H1 (cell line): ENCODE measurements at regions not wholly inside any gene's neighbourhood (a gene's known extent, or its start where the extent isn't known, plus 50 kb on each side); places are given as distances from the start of the nearest gene placed in this dataset.

ENCODE experiments used
- CTCF ChIA-PET: fragments of 300-600 bp; sonication (Branson Sonifier 250); formaldehyde crosslinking; loops from one replicate; lab custom pipeline; 2021; ENCODE audit not compliant: partially characterized antibody; lab: Charles Lee
- POLR2A ChIA-PET: fragments of 300-600 bp; sonication (Branson Sonifier 250); formaldehyde crosslinking; loops from one replicate; lab custom pipeline; 2021; ENCODE audit warnings: inconsistent platforms; ENCODE audit not compliant: partially characterized antibody; lab: Charles Lee
- DNase-seq, 2 experiments: peaks; one replicate each; pipeline versions ENCODE4 v3.0.0 to v3.0.0-alpha.2; 2010 to 2022; ENCODE audit warnings: low spot score in 2 of 2, low read depth in 1 of 2, mixed read lengths in 1 of 2
- FAIRE-seq: peaks from 2 replicates; lab custom pipeline; 2011; peaks lifted over from hg19 to GRCh38; lab: Jason Lieb, UNC
- H2AFZ ChIP-seq: 2 replicates; pipeline ENCODE4 v1.8.1; 2012; ENCODE audit warnings: low read length, inconsistent platforms
- H2AK5ac ChIP-seq: 2 replicates; pipeline ENCODE4 v1.6.1; 2013; ENCODE audit warnings: low read depth, low read length
- H2BK120ac ChIP-seq: replicated peaks from 2 replicates; pipeline ENCODE3; 2013; ENCODE audit warnings: low read depth, low read length, inconsistent platforms
- H2BK12ac ChIP-seq: 2 replicates; pipeline ENCODE4 v1.6.1; 2013; ENCODE audit warnings: low read depth, low read length
- H2BK15ac ChIP-seq: 2 replicates; pipeline ENCODE4 v1.6.1; 2013; ENCODE audit warnings: low read length
- H2BK20ac ChIP-seq: 2 replicates; pipeline ENCODE4 v1.6.1; 2013; ENCODE audit warnings: low read length
- H2BK5ac ChIP-seq: 2 replicates; pipeline ENCODE4 v1.6.1; 2013; ENCODE audit warnings: low read depth, low read length
- H3K14ac ChIP-seq: 2 replicates; pipeline ENCODE4 v1.6.1; 2013; ENCODE audit warnings: inconsistent platforms; ENCODE audit not compliant: insufficient read length
- H3K18ac ChIP-seq: 2 replicates; pipeline ENCODE4 v1.6.1; 2013; ENCODE audit warnings: low read length; ENCODE audit errors: extremely low read depth
- H3K23ac ChIP-seq: 2 replicates; pipeline ENCODE4 v1.6.1; 2013; ENCODE audit warnings: inconsistent platforms; ENCODE audit not compliant: insufficient read length
- H3K23me2 ChIP-seq: 2 replicates; pipeline ENCODE4 v1.6.1; 2013; ENCODE audit warnings: low read depth, low read length
- H3K27ac ChIP-seq: 2 replicates; pipeline ENCODE4 v1.6.1; 2011; ENCODE audit warnings: low read depth, low read length, inconsistent platforms
- H3K27me3 ChIP-seq, 4 experiments: replicated peaks in 1 of 4; 1 replicate in 1 of 4; 2 replicates in 3 of 4; pipeline versions ENCODE4 v1.6.1 to v1.8.1; 2011 to 2013; ENCODE audit warnings: low read length in 3 of 4, mild to moderate bottlenecking in 3 of 4, inconsistent platforms in 2 of 4, mixed read lengths in 2 of 4, moderate library complexity in 1 of 4; ENCODE audit not compliant: control insufficient read depth in 3 of 4, insufficient read depth in 3 of 4; ENCODE audit errors: extremely low read depth in 1 of 4
- H3K36me3 ChIP-seq, 4 experiments: 2 replicates each; pipeline versions ENCODE4 v1.6.1 to v1.8.1; 2011 to 2013; ENCODE audit warnings: mild to moderate bottlenecking in 4 of 4, low read length in 3 of 4, moderate library complexity in 2 of 4, control low read depth in 1 of 4, inconsistent platforms in 1 of 4; ENCODE audit not compliant: insufficient read depth in 4 of 4, control insufficient read depth in 2 of 4
- H3K4ac ChIP-seq: replicated peaks from 2 replicates; pipeline ENCODE3; 2013; ENCODE audit warnings: low read length, low read depth, mixed read lengths, inconsistent platforms; ENCODE audit not compliant: insufficient read length
- H3K4me1 ChIP-seq, 4 experiments: replicated peaks in 1 of 4; 1 replicate in 1 of 4; 2 replicates in 3 of 4; pipeline versions ENCODE4 v1.6.1 to v1.8.1; 2011 to 2013; ENCODE audit warnings: low read length in 3 of 4, inconsistent platforms in 2 of 4, mixed read lengths in 1 of 4; ENCODE audit not compliant: insufficient read depth in 4 of 4, control insufficient read depth in 3 of 4
- H3K4me2 ChIP-seq, 2 experiments: 2 replicates each; pipeline versions ENCODE4 v1.6.1 to v1.8.1; 2011 to 2013; ENCODE audit warnings: low read depth in 2 of 2, low read length in 2 of 2, control low read depth in 1 of 2, inconsistent platforms in 1 of 2, mild to moderate bottlenecking in 1 of 2; ENCODE audit not compliant: insufficient read depth in 1 of 2
- H3K4me3 ChIP-seq, 4 experiments: fragments of 200-600, 300-600 bp in 1 of 4; sonication (generic), shearing (Covaris generic), sonication (Bioruptor Twin) in 1 of 4; 2 replicates each; pipeline versions ENCODE4 v1.5.1 to v1.8.1; 2011 to 2016; ENCODE audit warnings: low read length in 4 of 4, low read depth in 3 of 4, control low read depth in 2 of 4, inconsistent platforms in 2 of 4, mild to moderate bottlenecking in 2 of 4, mixed read lengths in 1 of 4, moderate library complexity in 1 of 4; ENCODE audit not compliant: insufficient read depth in 2 of 4; ENCODE audit errors: extremely low read depth in 1 of 4
- H3K56ac ChIP-seq: replicated peaks from 2 replicates; pipeline ENCODE3; 2013; ENCODE audit warnings: low read depth, mild to moderate bottlenecking, mixed read lengths, low read length, inconsistent platforms; ENCODE audit not compliant: insufficient read length
- H3K79me1 ChIP-seq: 2 replicates; pipeline ENCODE4 v1.6.1; 2013; ENCODE audit warnings: low read depth, low read length, control low read depth
- H3K79me2 ChIP-seq, 2 experiments: 2 replicates each; pipeline versions ENCODE4 v1.6.1 to v1.8.1; 2012 to 2013; ENCODE audit warnings: low read length in 2 of 2, mild to moderate bottlenecking in 2 of 2, inconsistent platforms in 1 of 2; ENCODE audit not compliant: insufficient read depth in 2 of 2, control insufficient read depth in 1 of 2
- H3K9ac ChIP-seq, 4 experiments: replicated peaks in 1 of 4; 1 replicate in 1 of 4; 2 replicates in 3 of 4; pipeline versions ENCODE4 v1.6.1 to v1.8.1; 2011 to 2013; ENCODE audit warnings: low read depth in 3 of 4, low read length in 3 of 4, control low read depth in 2 of 4, mild to moderate bottlenecking in 2 of 4, moderate library complexity in 2 of 4, inconsistent platforms in 1 of 4; ENCODE audit errors: extremely low read depth in 1 of 4
- H3K9me3 ChIP-seq, 2 experiments: 2 replicates each; pipeline versions ENCODE4 v1.6.1 to v1.8.1; 2012 to 2013; ENCODE audit warnings: mild to moderate bottlenecking in 2 of 2, moderate library complexity in 2 of 2, control low read depth in 1 of 2, inconsistent platforms in 1 of 2, low read depth in 1 of 2, low read length in 1 of 2, mixed read lengths in 1 of 2; ENCODE audit not compliant: insufficient read depth in 2 of 2
- H4K20me1 ChIP-seq, 2 experiments: replicated peaks in 1 of 2; 2 replicates each; pipeline versions ENCODE3 to v1.8.1; 2011 to 2013; ENCODE audit warnings: inconsistent platforms in 2 of 2, low read length in 2 of 2, mild to moderate bottlenecking in 1 of 2; ENCODE audit not compliant: insufficient read depth in 2 of 2, control insufficient read depth in 1 of 2
- H4K5ac ChIP-seq: 2 replicates; pipeline ENCODE4 v1.6.1; 2013; ENCODE audit warnings: low read length, low read depth, mixed read lengths, inconsistent platforms; ENCODE audit not compliant: insufficient read length
- H4K8ac ChIP-seq: 2 replicates; pipeline ENCODE4 v1.8.0; 2013; ENCODE audit warnings: mild to moderate bottlenecking, moderate library complexity, low read length, inconsistent platforms; ENCODE audit not compliant: insufficient read depth; ENCODE audit errors: extremely low read depth
- H4K91ac ChIP-seq: replicated peaks from 2 replicates; pipeline ENCODE3; 2013; ENCODE audit warnings: low read length, mixed read lengths, inconsistent platforms; ENCODE audit not compliant: insufficient read length
- CBX8 ChIP-seq: fragments of 300-800, 300-1000 bp; sonication (generic); IDR thresholded peaks from 2 replicates; pipeline ENCODE4 v1.7.1; 2016; ENCODE audit warnings: low read depth, low read length, borderline replicate concordance
- CEBPB ChIP-seq: IDR thresholded peaks from 2 replicates; pipeline ENCODE4 v1.6.1; 2012; ENCODE audit warnings: low read depth, low read length
- CREB1 ChIP-seq: IDR thresholded peaks from 2 replicates; pipeline ENCODE4 v1.6.1; 2012; ENCODE audit warnings: inconsistent platforms
- EP300 ChIP-seq, 2 experiments: IDR thresholded peaks; 1 replicate in 1 of 2; 2 replicates in 1 of 2; pipeline ENCODE4 v1.6.1; 2011 to 2012; ENCODE audit warnings: low read depth in 2 of 2, low read length in 2 of 2, mild to moderate bottlenecking in 2 of 2, borderline replicate concordance in 1 of 2, inconsistent platforms in 1 of 2, moderate library complexity in 1 of 2
- EZH2 ChIP-seq: fragments of 200-600 bp; sonication (generic); IDR thresholded peaks from 2 replicates; pipeline ENCODE4 v1.7.1; 2012; ENCODE audit warnings: low read depth, mild to moderate bottlenecking, moderate library complexity, low read length, inconsistent platforms; ENCODE audit not compliant: severe bottlenecking
- HDAC6 ChIP-seq: IDR thresholded peaks from one replicate; pipeline ENCODE4 v1.7.1; 2012; ENCODE audit warnings: low read depth, mild to moderate bottlenecking, inconsistent platforms, low read length, moderate library complexity
- RBBP5 ChIP-seq: IDR thresholded peaks from 2 replicates; pipeline ENCODE4 v1.7.1; 2012; ENCODE audit warnings: low read depth, mild to moderate bottlenecking, inconsistent platforms, low read length, moderate library complexity, borderline replicate concordance
- SIN3A ChIP-seq, 2 experiments: IDR thresholded peaks in 1 of 2; conservative IDR thresholded peaks in 1 of 2; 2 replicates each; pipeline ENCODE4 v1.6.1; 2011 to 2012; ENCODE audit warnings: low read length in 2 of 2, improper control_type of control experiment in 1 of 2, low read depth in 1 of 2, mild to moderate bottlenecking in 1 of 2
- SUZ12 ChIP-seq: fragments of 200-600 bp; sonication (generic); IDR thresholded peaks from 2 replicates; pipeline ENCODE4 v1.6.1; 2012; ENCODE audit warnings: mild to moderate bottlenecking, inconsistent platforms, low read length, moderate library complexity, mixed read lengths
- USF2 ChIP-seq: IDR thresholded peaks from 2 replicates; pipeline ENCODE4 v1.6.1; 2011; ENCODE audit warnings: low read length, improper control_type of control experiment
- WGBS, 2 experiments: shearing (Covaris generic) in 1 of 2; methylation state at CpG; one replicate each; pipeline versions ENCODE4 v1.1.6 to v1.1.7; 2013 to 2015; ENCODE audit warnings: low lambda C conversion rate in 2 of 2, mixed read lengths in 2 of 2, inconsistent platforms in 1 of 2, low coverage in 1 of 2, missing lambda C conversion rate in 1 of 2; ENCODE audit not compliant: insufficient replicate concordance in 2 of 2, insufficient coverage in 1 of 2, insufficient read length in 1 of 2; ENCODE audit errors: extremely low coverage in 1 of 2, missing lambda C conversion rate in 1 of 2; 5-methylcytosine and 5-hydroxymethylcytosine counted together

DNA sequence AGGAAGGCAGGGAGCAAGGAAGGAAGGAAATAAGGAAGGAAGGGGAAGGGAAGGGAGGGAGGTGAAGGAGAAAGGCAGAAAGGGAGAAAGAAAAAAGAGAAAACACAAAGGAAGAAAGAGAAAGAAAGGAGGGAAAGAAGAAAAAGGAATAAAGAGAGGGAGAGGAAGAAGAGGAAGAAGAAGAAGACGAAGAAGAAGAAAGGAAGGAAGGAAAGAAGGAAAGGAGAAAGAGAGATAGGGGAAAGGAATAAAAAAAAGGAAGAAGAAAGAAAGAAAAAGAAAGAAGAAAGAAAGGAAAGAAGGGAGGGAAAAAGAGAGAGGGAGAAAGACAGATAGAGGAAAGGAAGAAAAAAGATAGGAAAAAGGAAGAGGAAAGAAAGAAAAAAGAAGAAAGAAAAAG is 128.0 kb downstream of the MXRA5 start:
- H3K4me3 ChIP-seq, result no peak overlapping the region
- DNase-seq (no peak), FAIRE-seq (no peak)
- no peak overlapping the region for H4K8ac ChIP-seq
- no peak overlapping the region for H3K4me2 ChIP-seq
- H3K9ac ChIP-seq, result no peak overlapping the region
- H3K79me2 ChIP-seq, result no peaks in the 10 kb centered on the region
- H2AK5ac ChIP-seq, result no peak overlapping the region
- H3K14ac ChIP-seq, result no peak overlapping the region
- no peaks in the 10 kb centered on the region for H3K27me3 ChIP-seq
- no peak overlapping the region for H3K4ac ChIP-seq
- no peak overlapping the region for H2AFZ ChIP-seq
- no peak overlapping the region for H4K91ac ChIP-seq
- H3K9me3 ChIP-seq, result no peaks in the 10 kb centered on the region
- no peak for TF ChIP-seq SIN3A (conservative IDR thresholded peaks at IDR 0.05 in 1 of 2, IDR thresholded peaks at IDR 0.05 in 1 of 2; ENCODE audit: low read depth in 1 of 2, low read length in 2 of 2)
- TF ChIP-seq RBBP5, result no peak
- no peak for TF ChIP-seq EZH2
- TF ChIP-seq EP300 (IDR thresholded peaks at IDR 0.05; ENCODE audit: borderline replicate concordance in 1 of 2, low read depth in 2 of 2, low read length in 2 of 2), result no peak
- TF ChIP-seq USF2, result no peak
- no peak for TF ChIP-seq SUZ12
- TF ChIP-seq CBX8, result no peak
- no peak for TF ChIP-seq CREB1
- TF ChIP-seq HDAC6, result no peak
- no peak for TF ChIP-seq CEBPB
- H3K56ac ChIP-seq, result no peak overlapping the region
- no peaks in the 10 kb centered on the region for H3K79me1 ChIP-seq
- H3K27ac ChIP-seq, result no peak overlapping the region
- no peaks in the 10 kb centered on the region for H3K36me3 ChIP-seq
- no peak overlapping the region for H2BK5ac ChIP-seq
- H4K5ac ChIP-seq, result no peak overlapping the region
- 56 to 90% methylated on average over 1 of the region's 1 CpG for WGBS, 2 experiments
- no peaks in the 10 kb centered on the region for H3K23me2 ChIP-seq
- H3K4me1 ChIP-seq, result no peaks in the 10 kb centered on the region
- H4K20me1 ChIP-seq, result no peaks in the 10 kb centered on the region
- no peak overlapping the region for H2BK120ac ChIP-seq
- no peak overlapping the region for H3K18ac ChIP-seq
- H2BK15ac ChIP-seq, result no peak overlapping the region
- no peak overlapping the region for H2BK12ac ChIP-seq
- H2BK20ac ChIP-seq, result no peak overlapping the region
- CTCF ChIA-PET, result no interaction called here
- POLR2A ChIA-PET, result no interaction called here
- no peak overlapping the region for H3K23ac ChIP-seq
